ENCODE measurements at regions not wholly inside any gene's neighbourhood (a gene's known extent, or its start where the extent isn't known, plus 50 kb on each side); places are given as distances from the start of the nearest gene placed in this dataset.
"Not testable (repeated sequence)": the region's sequence is repeated elsewhere in the genome, so short reads cannot be mapped to it uniquely, and the experiment has no call there.

DNA sequence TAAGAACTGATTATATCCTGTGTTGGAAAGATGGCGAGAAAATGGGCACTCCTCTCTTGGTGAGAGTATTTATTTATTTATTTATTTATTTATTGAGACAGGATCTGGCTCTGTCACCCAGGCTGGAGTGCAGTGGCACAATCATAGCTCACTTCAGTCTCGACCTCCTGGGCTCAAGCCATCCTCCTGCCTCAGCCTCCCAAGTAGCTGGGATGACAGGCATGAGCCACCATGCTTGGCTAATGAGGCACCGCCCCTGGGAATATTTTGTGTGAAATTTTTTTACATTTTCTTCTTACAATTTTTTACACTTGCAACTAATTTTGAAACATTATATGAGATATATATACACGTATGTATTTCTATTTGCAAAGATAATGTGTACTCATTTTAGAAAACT is 150.5 kb upstream of the PRR20G start:
- H3K79me2 ChIP-seq (ENCODE audit: insufficient read depth, low read length) = no peaks in the 10 kb centered on the region
- H2AFZ ChIP-seq (ENCODE audit: low read length) = no peak overlapping the region
- H2BK15ac ChIP-seq (ENCODE audit: low read depth, low read length) = no peak overlapping the region
- H3K18ac ChIP-seq (ENCODE audit: insufficient read length, low read depth, low read length) = no peak overlapping the region
- no peaks in the 10 kb centered on the region for H3K9me3 ChIP-seq (ENCODE audit: control insufficient read depth, low read depth, low read length)
- H3K14ac ChIP-seq (ENCODE audit: insufficient read depth, low read length) = no peak overlapping the region
- no peak overlapping the region for H4K91ac ChIP-seq (ENCODE audit: insufficient read length, low read depth, low read length)
- H3K79me1 ChIP-seq (ENCODE audit: insufficient read depth, low read depth, low read length, poor library complexity, severe bottlenecking) = no peaks in the 10 kb centered on the region
- no peak overlapping the region for H3K4me3 Mint-ChIP-seq
- no peak overlapping the region for H4K8ac ChIP-seq (replicated peaks; ENCODE audit: insufficient read length, low read depth, low read length)
- no peaks in the 10 kb centered on the region for H3K23me2 ChIP-seq (ENCODE audit: insufficient read length, low read depth, low read length, poor library complexity, severe bottlenecking)
- no peak overlapping the region for H2AK5ac ChIP-seq (ENCODE audit: insufficient read length, low read length)
- no peak overlapping the region for H3K23ac ChIP-seq (ENCODE audit: insufficient read length, low read depth, low read length)
- no peaks in the 10 kb centered on the region for H3K9me3 Mint-ChIP-seq
- no peaks in the 10 kb centered on the region for H4K20me1 ChIP-seq (ENCODE audit: control insufficient read depth, insufficient read depth, insufficient read length)
- H3K56ac ChIP-seq (ENCODE audit: insufficient read length, low read depth, low read length) = no peak overlapping the region
- H3K9ac ChIP-seq (ENCODE audit: extremely low read depth, insufficient read length, low read length) = no peak overlapping the region
- H2BK12ac ChIP-seq (ENCODE audit: insufficient read length, low read depth, low read length) = no peak overlapping the region
- H3K4me1 ChIP-seq (ENCODE audit: insufficient read depth, low read length) = no peaks in the 10 kb centered on the region
- no peak overlapping the region for H3K4ac ChIP-seq (ENCODE audit: low read depth, low read length)
- H2BK20ac ChIP-seq (ENCODE audit: low read depth, low read length, poor library complexity, severe bottlenecking) = no peak overlapping the region
- H2BK120ac ChIP-seq (ENCODE audit: low read depth, low read length, poor library complexity, severe bottlenecking) = no peak overlapping the region
- no peak for DNase-seq
- H4K5ac ChIP-seq (ENCODE audit: insufficient read length, low read depth, low read length) = no peak overlapping the region
- H3K27ac ChIP-seq (ENCODE audit: insufficient read length, low read depth, low read length) = no peak overlapping the region
- H3K27me3 Mint-ChIP-seq (ENCODE audit: low read depth) = no peaks in the 10 kb centered on the region
- no peaks in the 10 kb centered on the region for H3K36me3 Mint-ChIP-seq (ENCODE audit: insufficient read depth in 1 of 3, low read depth in 3 of 3)
- no peak overlapping the region for H3T11ph ChIP-seq (ENCODE audit: low read length)
- no peak overlapping the region for H3K4me2 ChIP-seq (ENCODE audit: insufficient read depth, insufficient read length, low read length)
- no peak overlapping the region for H2BK5ac ChIP-seq (ENCODE audit: insufficient read length, low read length)
- no CpG with 5 or more reads among the region's 4 CpGs for WGBS (ENCODE audit: extremely low coverage, insufficient read length, low lambda C conversion rate)
- no peak overlapping the region for H3K27ac Mint-ChIP-seq
- H3K27me3 ChIP-seq (ENCODE audit: insufficient read depth, low read length) = no peaks in the 10 kb centered on the region
- TF ChIP-seq, protein P1, sequence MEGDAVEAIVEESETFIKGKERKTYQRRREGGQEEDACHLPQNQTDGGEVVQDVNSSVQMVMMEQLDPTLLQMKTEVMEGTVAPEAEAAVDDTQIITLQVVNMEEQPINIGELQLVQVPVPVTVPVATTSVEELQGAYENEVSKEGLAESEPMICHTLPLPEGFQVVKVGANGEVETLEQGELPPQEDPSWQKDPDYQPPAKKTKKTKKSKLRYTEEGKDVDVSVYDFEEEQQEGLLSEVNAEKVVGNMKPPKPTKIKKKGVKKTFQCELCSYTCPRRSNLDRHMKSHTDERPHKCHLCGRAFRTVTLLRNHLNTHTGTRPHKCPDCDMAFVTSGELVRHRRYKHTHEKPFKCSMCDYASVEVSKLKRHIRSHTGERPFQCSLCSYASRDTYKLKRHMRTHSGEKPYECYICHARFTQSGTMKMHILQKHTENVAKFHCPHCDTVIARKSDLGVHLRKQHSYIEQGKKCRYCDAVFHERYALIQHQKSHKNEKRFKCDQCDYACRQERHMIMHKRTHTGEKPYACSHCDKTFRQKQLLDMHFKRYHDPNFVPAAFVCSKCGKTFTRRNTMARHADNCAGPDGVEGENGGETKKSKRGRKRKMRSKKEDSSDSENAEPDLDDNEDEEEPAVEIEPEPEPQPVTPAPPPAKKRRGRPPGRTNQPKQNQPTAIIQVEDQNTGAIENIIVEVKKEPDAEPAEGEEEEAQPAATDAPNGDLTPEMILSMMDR (conservative IDR thresholded peaks at IDR 0.05) = no peak
- peaks cover 4% of the 10 kb centered on the region in 2 experiments; a peak in 2 of 4 replicates for H3K4me1 Mint-ChIP-seq

DNA sequence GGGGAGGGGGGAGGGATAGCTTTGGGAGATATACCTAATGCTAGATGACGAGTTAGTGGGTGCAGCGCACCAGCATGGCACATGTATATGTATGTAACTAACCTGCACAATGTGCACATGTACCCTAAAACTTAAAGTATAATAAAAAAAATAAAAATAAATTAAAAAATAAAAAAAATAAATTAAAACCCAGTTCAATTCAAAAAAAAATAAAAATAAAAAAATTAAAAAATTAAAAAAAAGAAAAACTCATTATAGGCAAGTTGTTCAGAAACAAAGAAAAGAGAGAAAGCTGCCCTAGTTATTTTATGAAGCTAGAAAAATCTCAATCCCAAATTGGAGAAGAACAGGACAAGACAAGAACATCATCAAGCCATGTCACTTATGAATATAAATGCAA is 147.5 kb upstream of the PRR20G start:
- H2BK5ac ChIP-seq (ENCODE audit: insufficient read length, low read length); H3K79me2 ChIP-seq (ENCODE audit: insufficient read depth, low read length); H3K27me3 ChIP-seq (ENCODE audit: insufficient read depth, low read length); H4K8ac ChIP-seq (replicated peaks; ENCODE audit: insufficient read length, low read depth, low read length); H2AFZ ChIP-seq (ENCODE audit: low read length); H3K4ac ChIP-seq (ENCODE audit: low read depth, low read length); H3K4me1 Mint-ChIP-seq; H4K5ac ChIP-seq (ENCODE audit: insufficient read length, low read depth, low read length); H3K18ac ChIP-seq (ENCODE audit: insufficient read length, low read depth, low read length); H3K36me3 Mint-ChIP-seq (ENCODE audit: insufficient read depth in 1 of 3, low read depth in 3 of 3); H3K56ac ChIP-seq (ENCODE audit: insufficient read length, low read depth, low read length); H3K27me3 Mint-ChIP-seq (ENCODE audit: low read depth); H3K9me3 ChIP-seq (ENCODE audit: control insufficient read depth, low read depth, low read length); H4K91ac ChIP-seq (ENCODE audit: insufficient read length, low read depth, low read length); H2BK12ac ChIP-seq (ENCODE audit: insufficient read length, low read depth, low read length); H3K4me1 ChIP-seq (ENCODE audit: insufficient read depth, low read length); H3T11ph ChIP-seq (ENCODE audit: low read length); H2BK15ac ChIP-seq (ENCODE audit: low read depth, low read length); DNase-seq; H3K9ac ChIP-seq (ENCODE audit: extremely low read depth, insufficient read length, low read length); H3K9me3 Mint-ChIP-seq; H3K23ac ChIP-seq (ENCODE audit: insufficient read length, low read depth, low read length); H2AK5ac ChIP-seq (ENCODE audit: insufficient read length, low read length); H3K14ac ChIP-seq (ENCODE audit: insufficient read depth, low read length); H3K4me2 ChIP-seq (ENCODE audit: insufficient read depth, insufficient read length, low read length); H3K79me1 ChIP-seq (ENCODE audit: insufficient read depth, low read depth, low read length, poor library complexity, severe bottlenecking); H4K20me1 ChIP-seq (ENCODE audit: control insufficient read depth, insufficient read depth, insufficient read length); H2BK20ac ChIP-seq (ENCODE audit: low read depth, low read length, poor library complexity, severe bottlenecking); H3K4me3 Mint-ChIP-seq; H3K27ac ChIP-seq (ENCODE audit: insufficient read length, low read depth, low read length); H3K27ac Mint-ChIP-seq; H2BK120ac ChIP-seq (ENCODE audit: low read depth, low read length, poor library complexity, severe bottlenecking); H3K23me2 ChIP-seq (ENCODE audit: insufficient read length, low read depth, low read length, poor library complexity, severe bottlenecking): not testable (repeated sequence)
- no CpG with 5 or more reads among the region's 2 CpGs for WGBS (ENCODE audit: extremely low coverage, insufficient read length, low lambda C conversion rate)
